Inferior parietal cortex (tissue), 1 donor: ENCODE measurements at regions not wholly inside any gene's neighbourhood (a gene's known extent, or its start where the extent isn't known, plus 50 kb on each side); places are given as distances from the start of the nearest gene placed in this dataset.
A peak's percentile ranks its signal among the peaks of the same experiment; 100 is the strongest.

ENCODE experiments used
- DNase-seq: peaks from one replicate; pipeline ENCODE4 v3.0.0-alpha.2; 2016; ENCODE audit errors: extremely low spot score

GRCh38 chr17:68748381-68748780, 147.2 kb upstream of the FAM20A start:
- no peak for DNase-seq

DNA sequence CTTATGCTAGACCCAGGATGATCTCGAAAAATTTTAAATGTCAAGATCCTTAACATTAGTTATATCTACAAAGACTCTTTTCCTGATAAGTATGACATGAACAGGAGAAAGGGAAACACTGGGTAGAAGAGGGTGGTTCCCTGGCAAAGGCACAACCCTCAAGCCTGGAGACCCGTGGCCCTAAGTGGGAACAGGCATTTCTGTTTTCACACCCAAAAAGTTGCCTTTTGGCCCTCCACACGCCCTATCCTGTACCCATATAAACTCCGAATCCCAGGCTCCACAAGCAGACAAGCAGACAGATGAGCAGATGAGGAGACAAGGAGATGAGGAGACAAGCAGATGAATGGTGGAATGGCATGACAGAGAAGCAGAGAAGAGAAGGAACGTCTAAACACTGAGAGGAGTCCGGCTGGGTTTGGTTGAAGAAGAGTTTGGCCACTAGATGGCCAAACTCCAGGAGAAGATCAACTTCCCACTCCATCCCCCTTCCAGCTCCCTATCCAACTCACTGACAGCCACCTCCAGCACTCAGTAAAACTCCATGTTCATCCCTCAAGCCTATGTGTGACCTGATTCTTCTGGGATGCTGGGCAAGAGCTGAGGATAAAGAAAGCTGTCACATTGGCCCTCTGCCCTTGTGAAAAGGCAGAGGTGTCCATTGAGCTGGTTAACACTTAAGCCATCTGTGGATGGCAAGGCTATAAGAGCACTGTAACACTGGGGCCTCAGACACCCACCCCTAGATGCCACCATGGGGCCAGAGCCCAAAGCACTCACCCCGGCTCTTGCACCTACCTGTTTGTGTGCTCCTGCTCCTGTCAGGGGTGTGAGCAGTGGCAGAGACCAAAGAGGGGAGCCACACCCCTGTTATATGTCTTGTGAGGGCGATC, 139.6 kb upstream of the FAM20A start:
- no peak for DNase-seq

DNA sequence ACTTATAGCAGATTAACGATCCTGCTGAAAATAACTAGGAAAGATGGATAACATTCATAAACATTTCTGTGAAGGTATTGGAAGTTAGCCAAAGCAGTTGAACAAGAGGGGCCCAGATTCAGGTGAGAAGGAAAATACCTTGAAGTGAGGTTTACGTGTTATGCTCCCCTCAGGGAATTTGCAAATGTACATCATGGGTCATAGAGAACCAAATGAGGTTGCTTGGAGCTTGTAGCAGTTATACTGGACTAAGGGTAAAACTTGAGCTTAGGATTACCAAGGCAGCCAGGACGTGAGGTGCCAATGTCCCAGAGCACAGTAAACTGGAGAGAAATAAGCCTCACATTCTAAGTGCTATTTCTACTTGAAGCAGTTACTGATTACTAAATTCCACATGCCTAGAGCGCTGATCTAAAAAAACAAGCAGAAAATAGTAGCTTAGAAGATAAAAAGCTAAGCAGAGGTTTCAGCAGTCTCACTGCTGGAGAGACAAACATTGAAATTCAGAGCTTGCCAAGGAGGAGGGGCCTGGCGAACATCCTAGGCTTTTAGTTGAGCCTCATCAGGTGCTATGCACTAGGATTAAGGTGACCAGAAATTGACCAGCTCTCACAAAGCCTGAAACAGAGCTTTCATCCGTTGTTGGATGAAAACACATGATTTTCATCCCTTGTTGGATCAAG, 136.7 kb upstream of the FAM20A start:
- no peak for DNase-seq

DNA sequence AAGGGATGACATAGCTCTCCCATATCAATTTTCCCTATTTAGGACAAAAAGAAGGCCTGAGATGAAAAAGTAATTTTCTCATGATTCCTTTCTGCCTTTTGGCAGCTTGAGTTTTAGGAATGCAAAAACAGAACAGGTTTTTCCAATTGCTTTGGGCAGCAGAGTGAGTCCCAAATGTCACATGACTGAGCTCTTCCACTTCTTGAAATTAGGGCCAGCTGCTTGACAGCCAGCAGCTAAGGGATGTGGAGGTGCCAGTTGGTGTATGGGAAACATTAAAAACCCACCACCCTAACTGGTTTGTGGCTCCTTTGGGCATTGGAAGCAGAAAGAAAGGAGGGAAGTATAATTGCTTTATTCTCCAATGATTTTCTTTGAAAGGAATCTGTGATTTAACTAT, 133.8 kb upstream of the FAM20A start:
- no peak for DNase-seq

DNA sequence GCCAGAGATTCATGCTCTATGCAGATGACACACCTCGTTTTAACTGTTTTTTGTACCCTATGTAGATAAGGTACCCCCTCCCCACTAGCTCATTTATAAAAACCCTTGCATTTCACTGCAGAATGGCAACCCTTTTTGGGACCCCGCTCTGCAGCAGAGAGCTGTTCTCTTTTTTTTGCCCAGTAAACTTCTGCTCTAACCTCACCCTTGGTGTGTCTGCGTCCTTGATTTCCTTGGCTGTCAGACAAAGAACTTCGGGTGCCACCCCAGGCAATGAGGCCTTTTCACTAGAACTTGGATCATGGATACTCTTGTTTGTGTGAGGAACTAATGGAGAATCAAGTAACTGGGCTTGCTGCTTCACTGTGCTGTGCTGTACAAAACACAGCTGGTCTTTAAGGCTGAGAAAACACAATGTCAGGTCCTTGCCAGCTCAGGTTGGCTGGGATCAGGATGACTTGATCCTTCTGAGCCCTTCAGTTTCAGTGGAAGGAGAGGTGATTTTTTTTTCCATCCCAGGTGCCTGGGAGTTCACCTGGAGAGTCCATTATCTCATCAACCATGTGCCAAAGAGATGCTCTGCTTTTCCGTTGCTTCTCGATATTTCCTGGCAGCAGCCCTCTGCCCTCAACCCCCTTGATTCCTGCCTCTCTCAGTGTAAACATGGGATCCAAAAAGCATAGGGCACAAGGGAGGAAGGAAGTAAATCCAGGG, 133.2 kb upstream of the FAM20A start:
- no peak for DNase-seq

GRCh38 chr17:68733241-68734176, 132.3 kb upstream of the FAM20A start:
- no peak for DNase-seq

- no peak for DNase-seq
Observed at GRCh38 chr17:68732301-68732749, 131.2 kb upstream of the FAM20A start.

DNA sequence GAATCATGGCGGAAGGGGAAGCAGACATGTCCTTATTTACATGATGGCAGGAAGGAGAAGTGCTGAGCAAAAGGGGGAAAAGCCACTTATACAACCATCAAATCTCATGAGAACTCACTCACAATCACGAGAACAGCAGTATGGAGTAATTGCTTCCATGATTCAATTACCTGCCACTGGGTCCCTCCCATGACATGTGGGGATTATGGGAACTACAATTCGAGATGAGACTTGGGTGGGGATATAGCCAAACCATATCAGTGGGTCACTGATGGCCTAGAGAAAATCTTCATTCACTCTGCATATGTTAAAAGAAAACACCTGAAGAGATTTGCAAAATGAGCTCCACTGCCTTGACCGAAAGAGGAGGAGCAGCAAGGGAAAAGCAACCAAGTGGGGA, 130.3 kb upstream of the FAM20A start:
- no peak for DNase-seq

GRCh38 chr17:68719431-68719830, 118.3 kb upstream of the FAM20A start:
- no peak for DNase-seq

GRCh38 chr17:68718926-68719325, 117.8 kb upstream of the FAM20A start:
- no peak for DNase-seq

- no peak for DNase-seq
Observed at GRCh38 chr17:68718465-68718864, 117.3 kb upstream of the FAM20A start.

DNA sequence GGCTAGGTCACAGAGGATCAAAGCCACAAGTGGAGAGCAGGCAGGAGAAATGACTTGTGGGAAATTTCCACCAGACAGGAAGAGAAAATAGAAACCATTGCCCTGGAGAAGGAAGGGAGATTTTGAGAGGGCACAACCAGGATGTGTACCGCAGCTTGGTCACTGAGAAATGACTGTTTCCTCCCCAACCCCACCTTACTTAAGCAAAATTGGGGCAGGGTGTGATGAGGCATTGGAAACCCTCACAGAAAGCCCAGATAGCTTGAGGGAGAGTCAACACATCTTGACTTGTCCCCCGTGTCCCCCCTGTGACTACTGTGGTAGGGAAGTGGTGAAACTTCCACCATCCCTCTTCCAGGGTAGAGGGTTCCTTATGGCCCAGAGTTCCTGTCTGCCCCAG, 113.5 kb upstream of the FAM20A start:
- DNase-seq: no peak

- DNase-seq: no peak
Observed at GRCh38 chr17:68711858-68712257, 110.7 kb upstream of the FAM20A start.

- DNase-seq: no peak
Observed at GRCh38 chr17:68710976-68711375, 109.8 kb upstream of the FAM20A start.

- no peak for DNase-seq
Observed at GRCh38 chr17:68710035-68710780, 109.0 kb upstream of the FAM20A start.

DNA sequence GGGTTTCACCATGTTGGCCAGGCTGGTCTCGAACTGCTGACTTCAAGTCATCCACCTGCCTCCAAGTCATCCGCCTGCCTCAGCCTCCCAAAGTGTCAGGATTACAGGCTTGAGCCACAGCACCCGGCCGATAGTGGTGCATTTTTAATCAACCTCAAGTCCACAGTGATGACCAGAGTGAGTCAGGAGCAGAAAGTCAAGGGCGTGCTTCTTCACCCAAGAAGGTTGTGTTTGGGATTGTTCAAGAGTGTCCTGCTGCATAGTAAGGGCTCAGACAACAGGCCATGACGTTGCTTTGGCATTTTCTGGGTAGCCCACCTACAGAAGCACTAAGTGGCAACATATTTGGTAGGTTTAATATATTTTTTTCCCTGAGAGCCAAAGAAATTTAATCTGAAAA, 108.3 kb upstream of the FAM20A start:
- DNase-seq: no peak

GRCh38 chr17:68707031-68707430, 105.9 kb upstream of the FAM20A start:
- no peak for DNase-seq

DNA sequence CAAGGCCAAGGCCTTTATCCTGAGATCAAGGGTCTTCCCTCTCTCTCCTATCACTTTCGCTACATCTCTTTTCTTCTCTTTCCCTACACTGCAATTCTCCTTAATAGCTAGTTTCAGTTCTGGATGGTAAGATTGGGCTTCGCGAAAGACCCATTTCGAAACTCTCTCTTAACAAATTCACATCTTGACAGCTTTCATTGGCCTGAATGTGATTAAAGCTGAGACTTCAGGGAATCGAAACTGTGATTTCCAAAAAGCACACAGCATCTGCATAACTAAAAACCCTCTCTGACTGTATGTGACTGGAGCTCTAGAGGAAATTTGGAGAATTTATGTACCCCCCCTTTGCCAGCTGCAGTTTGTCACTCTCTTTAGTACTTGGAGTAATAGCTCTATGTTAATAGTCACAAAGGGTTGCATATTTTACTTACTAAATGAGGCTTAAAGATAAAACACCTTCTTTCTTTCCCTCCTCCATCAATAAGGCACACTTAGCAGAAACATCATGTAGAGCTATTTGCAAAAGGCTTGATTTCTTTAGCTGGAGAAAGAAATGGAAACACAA, 105.3 kb upstream of the FAM20A start:
- DNase-seq: peak; percentile 16

DNA sequence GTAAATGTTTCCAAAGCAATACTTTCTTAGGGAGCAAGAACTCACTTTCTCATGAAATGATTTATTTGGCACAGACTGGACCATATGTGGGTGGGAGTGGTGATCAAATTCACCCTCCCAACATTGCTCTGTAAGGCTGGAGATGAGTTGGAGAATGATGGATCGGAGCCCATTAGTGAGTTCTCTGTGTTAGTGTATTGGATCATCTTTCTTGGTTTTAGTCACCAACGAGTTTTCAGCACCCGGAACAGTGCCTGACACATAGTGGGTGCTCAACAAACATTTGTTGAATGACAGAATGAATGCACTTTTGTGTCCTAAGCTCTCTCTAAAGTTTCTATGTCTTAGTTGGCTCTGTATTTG, 104.5 kb upstream of the FAM20A start:
- no peak for DNase-seq
